ENCODE measurements at regions not wholly inside any gene's neighbourhood (a gene's known extent, or its start where the extent isn't known, plus 50 kb on each side); places are given as distances from the start of the nearest gene placed in this dataset.
"Not testable (repeated sequence)": the region's sequence is repeated elsewhere in the genome, so short reads cannot be mapped to it uniquely, and the experiment has no call there.

GRCh38 chr5:118098716-118099115 lies 889.6 kb downstream of the DTWD2 start:
- no peak overlapping the region for H3K4me3 ChIP-seq (ENCODE audit: low read depth, low read length)
- DNase-seq (ENCODE audit: low read depth) = no peak
- TF ChIP-seq CTCF (IDR thresholded peaks at IDR 0.05; ENCODE audit: low read depth, low read length, missing control alignments) = no peak

GRCh38 chr5:118095115-118095514 lies 893.2 kb downstream of the DTWD2 start:
- DNase-seq (ENCODE audit: low read depth) = no peak
- TF ChIP-seq CTCF (IDR thresholded peaks at IDR 0.05; ENCODE audit: low read depth, low read length, missing control alignments) = no peak

GRCh38 chr5:118088448-118088847 lies 899.9 kb downstream of the DTWD2 start:
- H3K4me3 ChIP-seq (ENCODE audit: low read depth, low read length) = no peak overlapping the region
- TF ChIP-seq CTCF (IDR thresholded peaks at IDR 0.05; ENCODE audit: low read depth, low read length, missing control alignments) = no peak
- no peak for DNase-seq (ENCODE audit: low read depth)

More at GRCh38 chr5:118095115-118095514, 893.2 kb downstream of the DTWD2 start:
- H3K4me3 ChIP-seq (ENCODE audit: low read depth, low read length) = no peak overlapping the region

GRCh38 chr5:118076490-118076889 lies 911.9 kb downstream of the DTWD2 start:
- H3K4me3 ChIP-seq (ENCODE audit: low read depth, low read length) = no peak overlapping the region
- no peak for DNase-seq (ENCODE audit: low read depth)
- TF ChIP-seq CTCF (IDR thresholded peaks at IDR 0.05; ENCODE audit: low read depth, low read length, missing control alignments) = no peak

GRCh38 chr5:118070041-118070440 lies 918.3 kb downstream of the DTWD2 start:
- TF ChIP-seq CTCF (IDR thresholded peaks at IDR 0.05; ENCODE audit: low read depth, low read length, missing control alignments) = no peak
- no peak for DNase-seq (ENCODE audit: low read depth)
- no peak overlapping the region for H3K4me3 ChIP-seq (ENCODE audit: low read depth, low read length)

GRCh38 chr5:118069452-118069851 lies 918.9 kb downstream of the DTWD2 start:
- no peak for DNase-seq (ENCODE audit: low read depth)
- TF ChIP-seq CTCF (IDR thresholded peaks at IDR 0.05; ENCODE audit: low read depth, low read length, missing control alignments) = no peak
- no peak overlapping the region for H3K4me3 ChIP-seq (ENCODE audit: low read depth, low read length)

- TF ChIP-seq CTCF (IDR thresholded peaks at IDR 0.05; ENCODE audit: low read depth, low read length, missing control alignments) = no peak
- DNase-seq (ENCODE audit: low read depth) = no peak
- H3K4me3 ChIP-seq (ENCODE audit: low read depth, low read length) = no peak overlapping the region
Measured at GRCh38 chr5:118068886-118069285, 919.5 kb downstream of the DTWD2 start.

GRCh38 chr5:118063836-118064235 lies 924.5 kb downstream of the DTWD2 start:
- not testable (repeated sequence) for H3K4me3 ChIP-seq (ENCODE audit: low read depth, low read length); DNase-seq (ENCODE audit: low read depth)
